GM18951 (cell line): ENCODE measurements at regions not wholly inside any gene's neighbourhood (a gene's known extent, or its start where the extent isn't known, plus 50 kb on each side); places are given as distances from the start of the nearest gene placed in this dataset.
"Not testable (repeated sequence)": the region's sequence is repeated elsewhere in the genome, so short reads cannot be mapped to it uniquely, and the experiment has no call there.

Experiments
- POLR2A ChIP-seq: IDR thresholded peaks from 4 replicates; pipeline ENCODE4 v1.6.1; 2011; ENCODE audit warnings: mild to moderate bottlenecking; ENCODE audit not compliant: insufficient read length, insufficient read depth; ENCODE audit errors: extremely low read depth
- in situ Hi-C: fragments of 300-500 bp; cut with MboI; formaldehyde crosslinking; loops from one replicate; pipeline ENCODE4 v1.12.0; 2022; ENCODE audit warnings: low sequenced_read_pairs, mixed read lengths, inconsistent platforms; ENCODE audit not compliant: unreplicated experiment

DNA sequence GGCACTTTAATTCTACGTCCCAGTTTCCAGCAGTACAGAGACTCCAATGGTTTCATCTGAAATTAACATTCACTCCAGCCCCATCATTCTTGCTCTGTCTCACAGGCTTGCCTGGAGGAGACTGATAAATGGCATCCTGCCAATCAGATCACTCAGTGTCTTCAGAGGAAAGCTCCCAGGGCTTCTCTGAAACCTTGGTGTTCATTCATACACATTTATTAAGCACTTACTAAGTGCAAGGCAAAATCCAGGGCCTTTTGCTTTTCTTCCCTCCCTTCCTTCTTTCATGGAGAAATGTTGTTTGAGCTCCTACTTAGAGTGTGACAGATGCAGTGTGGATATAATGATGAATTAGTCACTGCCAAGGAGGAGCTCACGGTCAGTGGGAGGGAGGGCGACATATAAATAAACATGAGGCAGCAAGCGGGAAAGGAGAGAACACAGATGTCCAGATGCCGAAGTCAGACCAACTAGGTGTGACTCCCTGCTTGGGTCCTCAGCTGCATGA, 106.7 kb upstream of the DTNBP1 start:
- TF ChIP-seq POLR2A: no peak
- in situ Hi-C loops: no loop called here

DNA sequence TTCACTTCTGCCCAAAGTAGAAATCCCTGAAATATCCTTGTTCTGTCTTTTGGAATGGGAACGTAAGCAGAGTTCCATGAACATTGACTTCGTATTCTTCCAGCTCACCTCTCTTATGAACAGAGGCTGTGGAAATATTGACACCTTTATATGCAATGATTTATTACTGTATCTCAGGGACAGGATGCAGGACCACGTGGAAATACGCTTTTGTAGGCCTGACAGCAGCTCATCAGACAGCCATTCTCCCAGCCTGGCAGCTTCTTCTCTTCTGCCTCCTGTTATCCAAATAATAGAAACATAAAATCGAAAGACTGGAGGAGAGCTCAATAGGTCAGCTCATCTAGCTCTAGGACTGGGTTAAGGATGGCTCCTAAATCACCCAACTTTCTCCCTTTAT, 106.2 kb upstream of the DTNBP1 start:
- no peak for TF ChIP-seq POLR2A
- in situ Hi-C loops: no loop called here

DNA sequence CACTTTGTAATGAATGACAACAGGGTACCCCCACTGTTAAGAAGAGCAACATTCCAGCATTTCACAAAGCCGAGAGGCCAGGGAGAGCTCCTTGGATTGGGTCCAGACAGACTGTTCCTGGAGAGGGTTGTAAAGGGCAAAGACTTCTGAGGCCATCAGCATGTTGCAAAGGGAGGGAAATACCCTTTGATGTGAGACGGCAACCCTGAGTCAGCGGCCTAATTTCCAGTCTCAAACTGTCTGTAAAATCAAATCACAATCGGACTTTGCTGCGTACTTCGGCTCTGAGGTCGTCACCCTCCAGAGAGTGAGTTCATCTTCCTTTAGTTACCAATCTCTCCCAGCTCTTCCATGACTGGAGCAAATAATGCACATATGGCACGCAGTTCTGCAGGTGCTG, 101.0 kb upstream of the DTNBP1 start:
- TF ChIP-seq POLR2A: no peak
- in situ Hi-C loops: no loop called here

DNA sequence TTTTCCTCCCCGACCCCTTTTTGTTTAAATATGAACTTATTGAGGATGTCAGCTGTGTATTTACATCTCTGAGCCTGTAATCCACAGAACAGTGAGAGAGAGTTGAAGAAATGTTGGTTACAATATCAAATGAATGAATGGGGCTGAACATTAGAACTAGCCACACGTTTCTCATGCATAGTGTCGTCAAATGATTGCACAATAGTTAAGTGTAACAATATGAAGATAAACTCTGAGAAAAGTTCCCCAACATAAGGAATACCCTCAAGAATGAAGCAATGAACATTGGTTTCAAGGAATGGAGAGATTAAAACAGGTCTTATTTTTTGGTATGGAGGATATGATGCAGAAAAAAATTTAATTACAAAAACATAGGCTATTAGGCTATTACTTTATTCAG, 100.5 kb upstream of the DTNBP1 start:
- in situ Hi-C loops: no loop called here
- no peak for TF ChIP-seq POLR2A

DNA sequence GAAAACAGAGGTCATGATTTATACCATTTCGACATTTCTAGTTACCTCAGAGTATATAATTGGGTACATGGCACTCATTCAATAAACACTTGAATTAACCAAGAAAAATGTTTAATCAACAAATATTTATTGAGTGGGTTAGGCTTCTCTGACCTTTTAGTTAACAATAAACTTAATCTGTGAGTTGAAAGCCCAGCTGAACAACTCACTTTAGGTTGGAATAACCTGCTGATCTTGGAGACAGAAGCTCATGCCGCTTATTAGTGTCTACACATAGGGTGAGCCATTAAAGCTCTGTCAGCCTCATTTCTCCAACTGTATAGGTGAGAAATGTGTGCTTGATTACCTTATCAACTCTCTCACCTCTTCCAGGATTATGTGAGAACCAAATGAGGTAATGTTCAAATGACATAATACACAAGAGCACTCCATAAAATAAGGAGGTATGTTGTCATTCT, 98.2 kb upstream of the DTNBP1 start:
- TF ChIP-seq POLR2A: no peak
- in situ Hi-C loops: no loop called here

DNA sequence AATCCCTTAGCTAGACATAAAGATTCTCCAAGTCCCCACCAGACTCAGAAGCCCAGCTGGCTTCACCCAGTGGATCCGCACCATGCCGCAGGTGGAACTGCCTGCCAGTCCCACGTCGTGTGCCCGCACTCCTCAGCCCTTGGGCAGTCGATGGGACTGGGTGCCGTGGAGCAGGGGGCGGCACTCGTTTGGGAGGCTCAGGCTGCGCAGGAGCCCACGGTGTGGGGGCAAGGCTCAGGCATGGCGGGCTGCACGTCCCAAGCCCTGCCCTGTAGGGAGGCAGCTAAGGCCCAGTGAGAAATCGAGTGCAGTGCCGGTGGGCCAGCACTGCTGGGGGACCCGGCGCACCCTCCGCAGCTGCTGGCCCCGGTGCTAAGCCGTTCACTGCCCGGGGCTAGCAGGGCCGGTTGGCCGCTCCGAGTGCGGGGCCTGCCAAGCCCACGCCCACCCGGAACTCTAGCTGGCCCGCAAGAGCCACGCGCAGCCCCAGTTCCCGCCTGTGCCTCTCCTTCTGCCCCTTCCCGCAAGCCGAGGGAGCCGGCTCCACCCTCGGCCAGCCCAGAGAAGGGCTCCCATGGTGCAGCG, 95.9 kb upstream of the DTNBP1 start:
- TF ChIP-seq POLR2A: no peak
- in situ Hi-C loops: no loop called here

DNA sequence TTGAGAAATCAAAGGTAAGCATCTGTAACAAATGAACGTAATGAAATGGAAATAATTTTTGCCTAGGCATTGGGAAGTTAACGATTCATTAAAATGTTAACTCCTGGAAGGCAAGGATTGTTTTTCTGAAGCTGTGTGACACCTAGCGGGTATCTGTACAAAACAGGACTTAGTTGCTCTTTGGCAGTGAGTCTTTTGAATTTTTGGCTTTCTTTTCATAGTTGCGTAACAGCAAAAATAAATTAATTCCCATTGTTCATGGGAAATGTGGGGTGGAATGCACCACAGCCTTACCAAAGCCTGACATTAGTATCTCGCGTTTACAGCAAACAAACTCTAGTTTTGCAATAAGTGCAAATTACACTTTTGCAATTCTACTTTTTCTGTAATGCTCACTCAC, 92.7 kb upstream of the DTNBP1 start:
- in situ Hi-C loops: no loop called here
- TF ChIP-seq POLR2A: no peak

DNA sequence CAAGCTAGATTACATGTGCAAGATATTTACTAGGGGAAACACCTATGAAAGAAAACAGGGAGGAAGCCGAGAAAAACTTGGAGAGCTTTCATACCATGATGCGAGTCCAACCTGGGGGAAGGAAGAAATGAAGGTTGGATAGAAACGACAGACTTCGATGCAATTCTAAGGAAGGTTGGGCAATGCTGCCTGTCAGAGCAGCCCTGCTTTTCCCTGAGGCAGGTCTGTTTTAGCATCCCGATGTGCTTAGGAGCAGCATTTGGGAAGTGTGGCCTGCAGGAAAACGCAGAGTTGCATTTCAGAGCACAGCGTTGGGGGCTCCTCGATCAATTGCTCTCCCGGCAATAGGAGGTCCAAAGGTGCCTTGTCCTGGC, 91.9 kb upstream of the DTNBP1 start:
- TF ChIP-seq POLR2A: no peak
- in situ Hi-C loops: no loop called here

DNA sequence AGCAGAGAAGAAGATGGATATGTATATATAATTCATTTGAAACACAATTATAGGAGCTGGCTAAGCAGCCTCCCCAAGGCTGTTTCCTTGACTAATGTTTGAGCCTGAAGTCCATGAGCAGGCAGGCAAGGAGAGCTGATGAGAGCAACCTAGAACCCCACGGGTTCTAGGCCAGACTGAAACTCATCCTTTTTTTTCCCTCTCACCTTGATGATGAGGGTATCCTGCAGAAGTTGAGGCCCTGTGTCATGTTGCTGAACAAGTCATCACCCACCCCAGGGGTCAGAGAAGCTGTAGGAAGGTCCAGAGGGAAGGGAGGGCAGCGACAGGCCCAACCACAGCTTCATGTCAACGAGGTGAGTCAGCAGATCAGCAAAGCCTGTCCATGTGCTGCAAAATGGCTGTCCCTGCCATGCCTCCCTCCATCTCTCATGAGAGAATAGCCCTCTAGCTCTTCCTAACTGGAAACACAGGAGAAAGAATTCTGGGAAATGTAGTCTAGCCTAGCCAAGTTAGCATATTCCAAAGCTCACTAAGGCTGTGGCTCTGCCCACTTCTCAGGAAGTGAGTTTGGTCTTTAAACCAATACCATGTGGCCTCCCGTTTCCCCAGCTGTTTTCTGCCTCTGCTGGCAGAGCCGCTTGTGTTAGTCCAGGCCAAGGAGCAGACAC, 91.3 kb upstream of the DTNBP1 start:
- TF ChIP-seq POLR2A: no peak
- in situ Hi-C loops: no loop called here

DNA sequence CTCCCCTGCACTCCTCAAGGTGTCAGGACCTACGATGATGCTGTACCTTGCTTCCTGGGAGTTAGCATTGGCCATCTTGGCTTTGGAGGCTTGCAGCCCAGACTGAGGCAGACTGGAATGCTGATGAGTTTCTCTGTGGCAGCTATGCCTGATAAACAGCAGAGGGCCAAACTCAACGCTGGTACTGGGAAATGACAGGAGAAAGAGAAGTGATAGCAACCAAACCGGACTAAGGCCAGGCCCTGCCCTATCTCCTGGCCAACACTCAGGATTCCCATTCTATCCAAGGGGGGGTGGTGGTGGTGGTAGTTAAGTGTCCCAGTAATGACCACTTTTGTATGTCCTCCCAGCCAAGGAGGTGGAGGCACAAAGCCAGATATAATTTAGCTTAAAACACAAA, 90.0 kb upstream of the DTNBP1 start:
- in situ Hi-C loops: no loop called here

DNA sequence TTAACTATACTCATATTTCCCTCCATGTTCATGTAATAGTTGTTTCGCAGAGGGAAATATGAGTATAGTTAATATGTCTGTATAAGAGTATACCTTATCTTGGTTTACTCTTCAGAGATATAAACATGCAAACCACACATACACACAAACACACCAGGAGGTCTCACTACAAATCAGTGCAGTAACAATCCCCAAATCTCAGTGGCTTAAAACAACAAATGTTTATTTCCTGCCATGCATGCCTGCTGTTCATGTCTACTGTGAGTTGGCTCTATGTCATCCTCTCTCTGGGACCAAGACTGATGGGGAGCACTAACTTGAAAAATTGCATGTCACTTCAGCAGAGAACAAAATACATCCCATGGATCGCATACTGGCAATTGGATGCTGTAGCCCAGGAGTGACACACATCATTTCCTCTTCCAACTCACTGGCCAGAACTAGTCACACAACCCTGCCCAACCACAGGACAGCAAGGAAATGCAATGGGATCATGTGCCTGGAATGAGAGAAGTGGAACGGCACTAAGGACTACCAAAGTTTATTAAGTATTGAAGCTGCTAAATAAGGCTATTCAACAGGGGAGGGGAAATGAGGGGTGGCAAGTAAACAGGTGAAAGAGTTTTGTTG, 89.0 kb upstream of the DTNBP1 start:
- TF ChIP-seq POLR2A: no peak
- in situ Hi-C loops: no loop called here

More for the DNA sequence above, 90.0 kb upstream of the DTNBP1 start:
- no peak for TF ChIP-seq POLR2A

DNA sequence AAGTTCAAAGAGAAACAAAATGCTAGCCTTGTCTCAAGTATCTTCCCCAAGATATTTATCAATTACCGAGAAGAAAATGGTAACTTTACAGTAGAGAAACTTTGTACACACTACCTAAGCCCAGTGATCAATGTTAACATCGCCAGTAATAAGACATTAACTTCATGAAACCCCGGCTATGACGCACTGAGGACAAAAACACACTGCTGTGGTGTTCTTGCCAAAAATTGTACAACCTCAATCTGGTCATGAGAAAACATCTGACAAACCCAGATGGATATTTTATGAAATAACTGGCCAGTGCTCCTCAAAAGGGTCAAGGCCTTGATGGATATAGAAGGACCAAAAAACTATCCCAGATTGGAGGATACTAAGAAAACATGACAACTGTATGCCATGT, 85.5 kb upstream of the DTNBP1 start:
- in situ Hi-C loops: no loop called here
- no peak for TF ChIP-seq POLR2A

DNA sequence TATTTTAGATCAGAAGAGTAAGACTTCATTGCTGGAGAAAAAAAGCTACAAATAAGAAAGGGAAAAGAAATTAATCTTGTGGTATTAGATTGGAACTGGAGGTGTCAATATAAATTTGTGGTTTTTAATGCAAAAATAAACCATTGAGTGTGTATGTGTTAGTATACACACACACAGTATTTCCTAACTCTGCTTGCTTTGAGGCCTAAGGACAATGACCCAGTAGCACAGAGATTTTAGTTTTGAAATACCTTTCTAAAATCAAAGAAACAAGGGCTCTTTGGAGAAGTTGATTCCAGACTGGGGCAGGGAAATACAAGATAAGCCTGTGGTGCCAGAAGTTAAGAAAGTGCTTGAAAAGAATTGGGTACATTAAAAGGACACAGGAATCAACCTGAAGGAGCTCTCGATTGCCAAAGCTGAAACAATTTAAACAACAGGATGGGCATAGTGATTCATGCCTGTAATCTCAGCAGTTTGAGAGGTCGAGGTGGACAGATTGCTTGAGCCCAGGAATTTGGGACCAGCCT, 84.6 kb upstream of the DTNBP1 start:
- in situ Hi-C loops: no loop called here

DNA sequence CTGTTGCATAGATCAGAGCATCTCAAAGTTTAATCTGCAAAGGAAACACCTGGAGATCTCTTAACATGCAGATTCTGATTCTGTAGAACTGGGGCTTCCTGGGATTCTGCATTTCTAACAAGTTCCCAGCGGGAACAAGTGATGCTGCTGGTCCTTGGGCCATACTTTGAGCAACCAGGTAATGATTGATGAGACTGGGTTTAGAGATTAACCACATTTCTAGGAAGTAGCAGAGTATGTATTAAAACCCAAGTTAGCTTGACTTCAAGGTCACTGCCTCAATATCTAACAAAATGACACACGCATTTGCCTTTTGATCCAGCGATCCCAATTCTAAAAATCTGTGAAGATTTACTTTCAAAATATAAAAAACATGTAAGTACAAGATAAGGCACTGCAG, 83.0 kb upstream of the DTNBP1 start:
- in situ Hi-C loops: no loop called here
- no peak for TF ChIP-seq POLR2A

More for the DNA sequence above, 84.6 kb upstream of the DTNBP1 start:
- TF ChIP-seq POLR2A: no peak

DNA sequence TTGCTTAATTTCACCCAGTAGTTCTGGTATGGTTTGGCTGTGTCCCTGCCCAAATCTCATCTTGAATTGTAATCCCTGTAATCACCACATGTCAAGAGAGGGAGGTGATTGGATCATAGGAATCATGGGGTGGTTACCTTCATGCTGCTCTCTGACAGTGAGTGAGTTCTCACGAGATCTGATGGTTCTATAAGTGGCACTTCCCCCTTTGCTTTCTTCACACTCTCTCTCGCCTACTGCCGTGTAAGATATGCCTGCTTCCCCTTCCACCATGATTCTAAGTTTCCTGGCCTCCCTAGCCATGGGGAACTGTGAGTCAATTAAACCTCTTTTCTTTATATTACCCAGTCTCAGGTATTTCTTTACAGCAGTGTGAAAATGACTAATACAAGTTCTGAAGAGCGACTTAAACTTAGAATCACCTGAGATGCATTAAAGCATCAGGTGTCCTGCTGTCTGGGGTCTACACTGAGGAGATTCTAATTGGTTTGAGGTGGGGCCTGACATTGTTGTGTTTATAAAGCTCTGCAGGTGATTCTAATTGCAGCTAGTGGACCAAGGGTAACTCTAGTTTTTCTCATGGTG, 82.1 kb upstream of the DTNBP1 start:
- no peak for TF ChIP-seq POLR2A
- in situ Hi-C loops: no loop called here

DNA sequence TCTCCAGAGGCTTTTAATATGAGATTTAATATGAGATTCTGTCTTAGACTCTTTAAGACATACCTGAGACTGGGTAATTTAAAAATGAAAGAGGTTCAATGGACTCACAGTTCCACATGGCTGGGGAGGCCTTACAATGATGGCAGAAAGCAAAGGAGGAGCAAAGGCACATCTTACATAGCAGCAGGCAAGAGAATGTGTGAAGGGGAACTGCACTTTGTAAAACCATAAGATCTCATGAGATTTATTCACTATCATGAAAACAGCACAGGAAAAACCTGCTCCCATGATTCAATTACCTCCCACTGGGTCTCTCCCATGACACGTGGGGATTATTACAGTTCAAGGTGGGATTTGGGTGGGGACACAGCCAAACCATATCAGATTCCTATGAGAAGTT, 79.2 kb upstream of the DTNBP1 start:
- in situ Hi-C loops: not testable (repeated sequence)
